Activated T-helper 2 cell treated with anti-CD3 and anti-CD28 coated beads, Interferon-gamma antibody, Interleukin-2, Interleukin-4, amounts not matched to agents 10 μg/mL and 5 μg/mL and 100 μg/mL, durations not matched to agents 14 hours and 24 hours and 36 hours (primary cell): ENCODE measurements at regions not wholly inside any gene's neighbourhood (a gene's known extent, or its start where the extent isn't known, plus 50 kb on each side); places are given as distances from the start of the nearest gene placed in this dataset.

Source experiments
- DNase-seq: peaks from one replicate; pipeline ENCODE4 v3.0.0; 2021; ENCODE audit warnings: low spot score
- H3K27ac Mint-ChIP-seq: one replicate; pipeline ENCODE4 v1.8.0; 2021; ENCODE audit warnings: mixed read lengths
- H3K27me3 Mint-ChIP-seq: one replicate; pipeline ENCODE4 v1.8.0; 2021; ENCODE audit warnings: low read depth, mixed read lengths
- H3K36me3 Mint-ChIP-seq: one replicate; pipeline ENCODE4 v1.8.0; 2021; ENCODE audit warnings: low read depth, mixed read lengths
- H3K4me1 Mint-ChIP-seq: one replicate; pipeline ENCODE4 v1.8.0; 2021; ENCODE audit warnings: low read depth, mixed read lengths
- H3K4me3 Mint-ChIP-seq: one replicate; pipeline ENCODE4 v1.8.0; 2021; ENCODE audit warnings: low read depth, mild to moderate bottlenecking, moderate library complexity, mixed read lengths
- H3K9me3 Mint-ChIP-seq: one replicate; pipeline ENCODE4 v1.8.0; 2021; ENCODE audit warnings: mixed read lengths
- intact Hi-C: fragments of 100-400 bp; cut with micrococcal nuclease; formaldehyde crosslinking; loops from one replicate; pipeline ENCODE4 v1.15.1; 2023

- Mint-ChIP-seq H3K4me1 (no peaks in the 10 kb centered on the region), H3K9me3 (no peaks in the 10 kb centered on the region), H3K27ac (no peak overlapping the region), H3K36me3 (no peaks in the 10 kb centered on the region), H3K4me3 (no peak overlapping the region), H3K27me3 (peaks cover 17% of the 10 kb centered on the region)
- no peak for DNase-seq
- intact Hi-C loops: no loop called here
Measured at GRCh38 chr14:101405171-101405883, 156.0 kb upstream of the DIO3 start.

- no peaks in the 10 kb centered on the region for H3K4me1 Mint-ChIP-seq
- H3K4me3 Mint-ChIP-seq: no peak overlapping the region
- intact Hi-C loops: no loop called here
- H3K36me3 Mint-ChIP-seq: no peaks in the 10 kb centered on the region
- no peak overlapping the region for H3K27ac Mint-ChIP-seq
- no peak for DNase-seq
- peaks cover 8% of the 10 kb centered on the region for H3K27me3 Mint-ChIP-seq
- no peaks in the 10 kb centered on the region for H3K9me3 Mint-ChIP-seq
Measured at GRCh38 chr14:101406921-101407320, 154.4 kb upstream of the DIO3 start.

- no peak overlapping the region for H3K27ac Mint-ChIP-seq
- no peak overlapping the region for H3K4me3 Mint-ChIP-seq
- H3K36me3 Mint-ChIP-seq: no peaks in the 10 kb centered on the region
- intact Hi-C loops: no loop called here
- H3K4me1 Mint-ChIP-seq: no peaks in the 10 kb centered on the region
- no peaks in the 10 kb centered on the region for H3K9me3 Mint-ChIP-seq
- H3K27me3 Mint-ChIP-seq: peaks cover 8% of the 10 kb centered on the region
- no peak for DNase-seq
Measured at GRCh38 chr14:101407328-101407727, 154.0 kb upstream of the DIO3 start.

GRCh38 chr14:101408077-101408831 is 153.0 kb upstream of the DIO3 start:
- H3K27me3 Mint-ChIP-seq: peaks cover 9% of the 10 kb centered on the region
- no peaks in the 10 kb centered on the region for H3K36me3 Mint-ChIP-seq
- no peak overlapping the region for H3K4me3 Mint-ChIP-seq
- no peak overlapping the region for H3K27ac Mint-ChIP-seq
- intact Hi-C loops: no loop called here
- no peaks in the 10 kb centered on the region for H3K9me3 Mint-ChIP-seq
- no peak for DNase-seq
- no peaks in the 10 kb centered on the region for H3K4me1 Mint-ChIP-seq

GRCh38 chr14:101409006-101409543 is 152.2 kb upstream of the DIO3 start:
- H3K27ac Mint-ChIP-seq: no peak overlapping the region
- H3K4me1 Mint-ChIP-seq: no peaks in the 10 kb centered on the region
- H3K36me3 Mint-ChIP-seq: no peaks in the 10 kb centered on the region
- intact Hi-C loops: no loop called here
- H3K4me3 Mint-ChIP-seq: no peak overlapping the region
- DNase-seq: no peak
- no peaks in the 10 kb centered on the region for H3K9me3 Mint-ChIP-seq
- H3K27me3 Mint-ChIP-seq: peaks cover 11% of the 10 kb centered on the region

GRCh38 chr14:101410126-101410525 is 151.2 kb upstream of the DIO3 start:
- Mint-ChIP-seq H3K9me3 (no peaks in the 10 kb centered on the region), H3K36me3 (no peaks in the 10 kb centered on the region), H3K4me3 (no peak overlapping the region), H3K27ac (no peak overlapping the region), H3K4me1 (no peaks in the 10 kb centered on the region), H3K27me3 (peaks cover 11% of the 10 kb centered on the region)
- DNase-seq: no peak
- intact Hi-C loops: no loop called here

- Mint-ChIP-seq H3K36me3 (no peaks in the 10 kb centered on the region), H3K9me3 (no peaks in the 10 kb centered on the region), H3K4me3 (no peak overlapping the region), H3K27me3 (peaks cover 12% of the 10 kb centered on the region), H3K27ac (no peak overlapping the region), H3K4me1 (no peaks in the 10 kb centered on the region)
- intact Hi-C loops: no loop called here
- no peak for DNase-seq
Measured at GRCh38 chr14:101411151-101411550, 150.1 kb upstream of the DIO3 start.

- no peak for DNase-seq
- Mint-ChIP-seq H3K9me3 (no peaks in the 10 kb centered on the region), H3K27ac (no peak overlapping the region), H3K27me3 (peaks cover 18% of the 10 kb centered on the region), H3K36me3 (no peaks in the 10 kb centered on the region), H3K4me1 (no peaks in the 10 kb centered on the region), H3K4me3 (no peak overlapping the region)
- intact Hi-C loops: no loop called here
Measured at GRCh38 chr14:101411779-101412178, 149.5 kb upstream of the DIO3 start.

- intact Hi-C loops: no loop called here
- Mint-ChIP-seq H3K9me3 (no peaks in the 10 kb centered on the region), H3K4me3 (no peak overlapping the region), H3K27ac (no peak overlapping the region), H3K36me3 (no peaks in the 10 kb centered on the region), H3K27me3 (peaks cover 22% of the 10 kb centered on the region), H3K4me1 (no peaks in the 10 kb centered on the region)
- no peak for DNase-seq
Measured at GRCh38 chr14:101412739-101413138, 148.6 kb upstream of the DIO3 start.

GRCh38 chr14:101417434-101417833 is 143.9 kb upstream of the DIO3 start:
- Mint-ChIP-seq H3K27me3 (peaks cover 33% of the 10 kb centered on the region), H3K9me3 (no peaks in the 10 kb centered on the region), H3K36me3 (no peaks in the 10 kb centered on the region), H3K4me1 (no peaks in the 10 kb centered on the region), H3K4me3 (no peak overlapping the region), H3K27ac (no peak overlapping the region)
- intact Hi-C loops: no loop called here
- no peak for DNase-seq

GRCh38 chr14:101418601-101419000 is 142.7 kb upstream of the DIO3 start:
- Mint-ChIP-seq H3K27me3 (peaks cover 36% of the 10 kb centered on the region), H3K4me1 (no peaks in the 10 kb centered on the region), H3K9me3 (no peaks in the 10 kb centered on the region), H3K36me3 (no peaks in the 10 kb centered on the region), H3K4me3 (no peak overlapping the region), H3K27ac (no peak overlapping the region)
- no peak for DNase-seq
- intact Hi-C loops: no loop called here

GRCh38 chr14:101426466-101426865 is 134.8 kb upstream of the DIO3 start:
- H3K4me3 Mint-ChIP-seq: no peak overlapping the region
- H3K4me1 Mint-ChIP-seq: no peaks in the 10 kb centered on the region

GRCh38 chr14:101428409-101428808 is 132.9 kb upstream of the DIO3 start:
- H3K9me3 Mint-ChIP-seq: no peaks in the 10 kb centered on the region
- no peak overlapping the region for H3K4me3 Mint-ChIP-seq
- H3K27ac Mint-ChIP-seq: no peak overlapping the region
- H3K36me3 Mint-ChIP-seq: no peaks in the 10 kb centered on the region
- DNase-seq: no peak
- peaks cover 35% of the 10 kb centered on the region for H3K27me3 Mint-ChIP-seq
- intact Hi-C loops: no loop called here
- H3K4me1 Mint-ChIP-seq: no peaks in the 10 kb centered on the region

More at GRCh38 chr14:101426466-101426865, 134.8 kb upstream of the DIO3 start:
- H3K9me3 Mint-ChIP-seq: no peaks in the 10 kb centered on the region
- peaks cover 34% of the 10 kb centered on the region for H3K27me3 Mint-ChIP-seq
- no peak overlapping the region for H3K27ac Mint-ChIP-seq
- no peaks in the 10 kb centered on the region for H3K36me3 Mint-ChIP-seq
- DNase-seq: no peak
- intact Hi-C loops: no loop called here
